ENCODE measurements at regions not wholly inside any gene's neighbourhood (a gene's known extent, or its start where the extent isn't known, plus 50 kb on each side); places are given as distances from the start of the nearest gene placed in this dataset.

DNA sequence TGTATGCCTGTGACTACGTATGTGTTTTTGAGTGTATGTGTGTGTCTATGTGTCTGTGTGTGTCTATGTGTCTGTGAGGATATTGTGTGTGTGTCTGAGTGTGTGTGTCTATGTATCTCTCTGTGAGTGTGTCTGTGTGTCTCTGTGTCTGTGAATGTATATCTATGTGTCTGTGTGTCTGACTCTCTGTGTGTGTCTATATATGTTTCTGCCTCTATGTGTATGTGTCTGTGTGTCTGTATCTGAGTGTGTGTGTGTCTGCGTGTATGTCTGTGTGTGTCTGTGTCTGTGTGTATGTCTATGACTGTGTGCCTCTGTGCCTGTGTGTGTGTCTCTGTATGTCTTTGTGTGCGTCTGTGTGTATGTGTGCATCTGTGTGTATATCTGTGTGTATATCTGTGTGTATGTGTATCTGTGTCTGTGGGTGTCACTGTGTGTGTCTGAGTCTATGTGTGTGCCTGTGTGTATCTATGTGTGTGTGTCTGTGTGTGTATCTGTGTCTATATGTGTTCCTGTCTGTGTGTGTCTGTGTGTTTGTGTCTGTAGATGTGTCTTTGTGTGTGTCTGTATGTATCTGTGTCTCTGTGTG is 172.7 kb downstream of the MYCN start:
- no peaks in the 10 kb centered on the region for H3K79me1 ChIP-seq (ENCODE audit: low read depth, low read length)
- H3K27ac ChIP-seq (ENCODE audit: low read depth, low read length) = no peak overlapping the region
- no peak overlapping the region for H3K9ac ChIP-seq (replicated peaks in 1 of 4; ENCODE audit: extremely low read depth in 1 of 4, low read depth in 3 of 4, low read length in 3 of 4)
- H3K36me3 ChIP-seq (ENCODE audit: control insufficient read depth in 2 of 4, insufficient read depth in 4 of 4, low read length in 3 of 4) = no peaks in the 10 kb centered on the region
- ChIA-PET CTCF (ENCODE audit: partially characterized antibody) (interaction anchor here (1.6 kb wide), 1 partner anchor 7 kb away, joined by 4 read pairs; no protein-coding TSS in a partner anchor), POLR2A (ENCODE audit: partially characterized antibody) (no interaction called here)
- H4K5ac ChIP-seq (ENCODE audit: insufficient read length, low read depth, low read length) = no peak overlapping the region
- H3K4me1 ChIP-seq (replicated peaks in 1 of 4; ENCODE audit: control insufficient read depth in 3 of 4, insufficient read depth in 4 of 4, low read length in 3 of 4) = peaks cover 0 to 6% (median 4%) of the 10 kb centered on the region in 4 experiments; a peak in 6 of 7 replicates
- H3K23ac ChIP-seq (ENCODE audit: insufficient read length) = no peak overlapping the region
- no peaks in the 10 kb centered on the region; a peak in 1 of 7 replicates for H3K27me3 ChIP-seq (replicated peaks in 1 of 4; ENCODE audit: control insufficient read depth in 3 of 4, extremely low read depth in 1 of 4, insufficient read depth in 3 of 4, low read length in 3 of 4)
- peak overlapping the region; percentile 99 for H2AK5ac ChIP-seq (ENCODE audit: low read depth, low read length)
- H3K9me3 ChIP-seq (ENCODE audit: insufficient read depth in 2 of 2, low read depth in 1 of 2, low read length in 1 of 2) = no peaks in the 10 kb centered on the region
- peak overlapping the region; percentile 77 for H4K91ac ChIP-seq (replicated peaks; ENCODE audit: insufficient read length, low read length)
- H2AFZ ChIP-seq (ENCODE audit: low read length) = no peak overlapping the region
- H2BK12ac ChIP-seq (ENCODE audit: low read depth, low read length) = peak overlapping the region; percentile 96; the same call in 1 of the 2 replicates
- peaks cover 11% of the 10 kb centered on the region for H3K23me2 ChIP-seq (ENCODE audit: low read depth, low read length)
- H2BK20ac ChIP-seq (ENCODE audit: low read length) = peak overlapping the region; percentile 80
- FAIRE-seq (no peak), DNase-seq (ENCODE audit: low read depth in 1 of 2, low spot score in 2 of 2) (no peak)
- H3K4me3 ChIP-seq (ENCODE audit: extremely low read depth in 1 of 4, insufficient read depth in 2 of 4, low read depth in 3 of 4, low read length in 4 of 4) = no peak overlapping the region
- no peak overlapping the region for H2BK120ac ChIP-seq (replicated peaks; ENCODE audit: low read depth, low read length)
- H2BK5ac ChIP-seq (ENCODE audit: low read depth, low read length) = peak overlapping the region; percentile 54; the same call in 1 of the 2 replicates
- H3K79me2 ChIP-seq (ENCODE audit: control insufficient read depth in 1 of 2, insufficient read depth in 2 of 2, low read length in 2 of 2) = no peaks in the 10 kb centered on the region
- H3K18ac ChIP-seq (ENCODE audit: extremely low read depth, low read length) = no peak overlapping the region
- 77% methylated on average over 3 of the region's 3 CpGs; no CpG with 5 or more reads in 1 of the 2 experiments for WGBS, 2 experiments (ENCODE audit: extremely low coverage in 1 of 2, insufficient coverage in 1 of 2, insufficient read length in 1 of 2, insufficient replicate concordance in 2 of 2, low coverage in 1 of 2, low lambda C conversion rate in 2 of 2, missing lambda C conversion rate in 1 of 2)
- H2BK15ac ChIP-seq (ENCODE audit: low read length) = peak overlapping the region; percentile 83
- TF ChIP-seq, protein P1, sequence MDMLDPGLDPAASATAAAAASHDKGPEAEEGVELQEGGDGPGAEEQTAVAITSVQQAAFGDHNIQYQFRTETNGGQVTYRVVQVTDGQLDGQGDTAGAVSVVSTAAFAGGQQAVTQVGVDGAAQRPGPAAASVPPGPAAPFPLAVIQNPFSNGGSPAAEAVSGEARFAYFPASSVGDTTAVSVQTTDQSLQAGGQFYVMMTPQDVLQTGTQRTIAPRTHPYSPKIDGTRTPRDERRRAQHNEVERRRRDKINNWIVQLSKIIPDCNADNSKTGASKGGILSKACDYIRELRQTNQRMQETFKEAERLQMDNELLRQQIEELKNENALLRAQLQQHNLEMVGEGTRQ (IDR thresholded peaks at IDR 0.05; ENCODE audit: low read length) = no peak
- TF ChIP-seq ASH2L (IDR thresholded peaks at IDR 0.05; ENCODE audit: low read length) (no peak), CHD1 (IDR thresholded peaks at IDR 0.05; ENCODE audit: low read depth, low read length) (no peak), CTBP2 (IDR thresholded peaks at IDR 0.05; ENCODE audit: borderline replicate concordance, insufficient read depth, insufficient read length, low read length) (no peak), RFX5 (IDR thresholded peaks at IDR 0.05; ENCODE audit: borderline replicate concordance, low read depth, low read length) (no peak), RAD21 (IDR thresholded peaks at IDR 0.05 in 1 of 2, conservative IDR thresholded peaks at IDR 0.05 in 1 of 2; ENCODE audit: low read depth in 2 of 2, low read length in 2 of 2) (no peak), GABPA (IDR thresholded peaks at IDR 0.05; ENCODE audit: borderline replicate concordance, insufficient read depth, low read length) (no peak), SP1 (IDR thresholded peaks at IDR 0.05; ENCODE audit: low read depth, low read length) (no peak), TEAD4 (IDR thresholded peaks at IDR 0.05; ENCODE audit: low read depth, low read length) (no peak), POU5F1 (IDR thresholded peaks at IDR 0.05; ENCODE audit: low read depth, low read length) (no peak), CBX5 (IDR thresholded peaks at IDR 0.05; ENCODE audit: low read depth, low read length) (no peak)
- no peak overlapping the region for H3K14ac ChIP-seq (ENCODE audit: insufficient read length)
- H3K56ac ChIP-seq (replicated peaks; ENCODE audit: insufficient read length, low read depth, low read length) = peak overlapping the region; percentile 90
- H4K20me1 ChIP-seq (replicated peaks in 1 of 2; ENCODE audit: control insufficient read depth in 1 of 2, insufficient read depth in 2 of 2, low read length in 2 of 2) = peaks cover 0 to 7% of the 10 kb centered on the region in 2 experiments
- H3K4me2 ChIP-seq (ENCODE audit: insufficient read depth in 1 of 2, low read depth in 2 of 2, low read length in 2 of 2) = no peak overlapping the region
- H4K8ac ChIP-seq (ENCODE audit: extremely low read depth, insufficient read depth, low read length) = no peak overlapping the region
- H3K4ac ChIP-seq (replicated peaks; ENCODE audit: insufficient read length, low read depth, low read length) = no peak overlapping the region

All from H1 (cell line).